ENCODE measurements at regions not wholly inside any gene's neighbourhood (a gene's known extent, or its start where the extent isn't known, plus 50 kb on each side); places are given as distances from the start of the nearest gene placed in this dataset.

DNA sequence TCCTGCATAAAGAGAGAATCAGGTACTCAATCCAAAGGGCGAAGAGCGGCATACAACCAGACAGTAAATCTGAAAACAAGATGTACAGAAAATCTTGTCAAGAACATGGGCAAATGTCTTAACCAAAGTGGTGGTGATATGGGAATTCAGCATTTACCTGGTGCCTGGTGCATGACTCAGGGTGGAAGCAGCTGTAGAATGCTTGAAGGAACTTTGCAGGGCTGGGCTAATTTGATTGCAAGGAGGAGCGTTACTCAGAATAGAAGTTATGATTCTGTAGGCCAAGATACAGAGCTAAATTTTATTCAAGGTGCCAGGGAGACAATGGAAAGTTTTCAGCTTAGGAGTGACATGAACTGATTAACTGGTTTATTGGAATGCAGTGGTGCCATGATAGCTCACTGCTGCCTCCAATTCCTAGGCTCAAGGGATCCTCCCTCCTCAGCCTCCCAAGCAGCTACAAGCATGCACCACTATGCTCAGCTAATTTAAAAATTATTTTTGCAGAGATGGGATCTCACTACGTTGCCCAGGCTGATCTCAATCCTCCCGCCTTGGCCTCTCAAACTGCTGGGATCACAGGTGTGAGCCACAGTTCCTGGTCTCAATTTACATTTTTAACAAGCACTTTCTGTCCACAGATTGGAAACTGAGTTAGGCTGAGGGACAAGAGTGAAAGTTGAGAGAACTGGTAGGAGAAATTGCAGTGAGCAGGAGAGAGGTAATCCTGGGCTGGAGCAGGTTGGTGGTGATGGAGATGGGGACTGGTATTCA lies 91.5 kb upstream of the TBC1D5 start:
- no peak for TF ChIP-seq POLR2A (IDR thresholded peaks at IDR 0.05; ENCODE audit: extremely low read depth, insufficient read length)
- TF ChIP-seq, protein P1, sequence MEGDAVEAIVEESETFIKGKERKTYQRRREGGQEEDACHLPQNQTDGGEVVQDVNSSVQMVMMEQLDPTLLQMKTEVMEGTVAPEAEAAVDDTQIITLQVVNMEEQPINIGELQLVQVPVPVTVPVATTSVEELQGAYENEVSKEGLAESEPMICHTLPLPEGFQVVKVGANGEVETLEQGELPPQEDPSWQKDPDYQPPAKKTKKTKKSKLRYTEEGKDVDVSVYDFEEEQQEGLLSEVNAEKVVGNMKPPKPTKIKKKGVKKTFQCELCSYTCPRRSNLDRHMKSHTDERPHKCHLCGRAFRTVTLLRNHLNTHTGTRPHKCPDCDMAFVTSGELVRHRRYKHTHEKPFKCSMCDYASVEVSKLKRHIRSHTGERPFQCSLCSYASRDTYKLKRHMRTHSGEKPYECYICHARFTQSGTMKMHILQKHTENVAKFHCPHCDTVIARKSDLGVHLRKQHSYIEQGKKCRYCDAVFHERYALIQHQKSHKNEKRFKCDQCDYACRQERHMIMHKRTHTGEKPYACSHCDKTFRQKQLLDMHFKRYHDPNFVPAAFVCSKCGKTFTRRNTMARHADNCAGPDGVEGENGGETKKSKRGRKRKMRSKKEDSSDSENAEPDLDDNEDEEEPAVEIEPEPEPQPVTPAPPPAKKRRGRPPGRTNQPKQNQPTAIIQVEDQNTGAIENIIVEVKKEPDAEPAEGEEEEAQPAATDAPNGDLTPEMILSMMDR (IDR thresholded peaks at IDR 0.05; ENCODE audit: low read depth, low read length): no peak

All from NB4 (cell line).